ENCODE measurements at regions not wholly inside any gene's neighbourhood (a gene's known extent, or its start where the extent isn't known, plus 50 kb on each side); places are given as distances from the start of the nearest gene placed in this dataset.

DNA sequence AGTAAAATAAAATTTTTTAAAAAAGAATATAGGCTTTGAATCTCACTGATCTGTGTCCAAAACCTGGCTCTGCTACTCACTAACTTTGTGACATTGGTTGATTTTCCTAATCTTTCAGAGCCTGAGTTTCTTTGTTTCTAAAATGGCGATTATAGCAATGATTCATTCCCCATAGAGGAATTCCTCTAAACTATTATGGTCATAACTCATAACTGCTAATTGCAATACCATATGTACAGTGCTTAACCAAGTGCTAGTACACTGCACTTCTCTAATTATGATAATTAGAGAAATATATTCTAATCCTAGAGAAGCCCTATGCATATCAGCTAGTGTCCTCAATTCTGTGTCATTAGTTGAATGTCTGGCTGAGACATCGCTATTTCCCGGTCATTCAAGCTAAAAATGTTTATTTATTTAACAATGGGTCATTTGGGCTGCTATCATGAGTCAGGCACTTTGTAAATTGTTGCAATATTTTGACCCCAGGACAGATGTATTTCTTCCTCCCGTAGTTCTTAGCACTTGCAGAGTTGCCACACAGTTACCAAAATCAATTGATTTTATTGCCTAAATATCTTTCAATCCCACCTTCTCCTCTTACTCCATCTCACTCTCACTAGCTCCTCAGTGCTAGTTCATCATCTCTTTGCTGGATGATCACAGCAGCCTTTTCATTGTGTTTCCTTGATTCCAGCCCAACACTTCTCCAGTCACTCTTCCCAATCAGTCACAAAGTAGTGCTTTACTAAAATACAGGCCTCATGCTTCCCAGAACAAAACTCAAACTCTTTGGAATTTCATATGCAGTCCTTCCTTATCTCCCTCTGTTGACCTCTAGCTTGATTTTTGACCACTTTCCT is 200.9 kb upstream of the PAPPA start:
- TF ChIP-seq CTCF (IDR thresholded peaks at IDR 0.05) (no peak), EP300 (IDR thresholded peaks at IDR 0.05) (no peak)
